ENCODE measurements at regions not wholly inside any gene's neighbourhood (a gene's known extent, or its start where the extent isn't known, plus 50 kb on each side); places are given as distances from the start of the nearest gene placed in this dataset.

DNA sequence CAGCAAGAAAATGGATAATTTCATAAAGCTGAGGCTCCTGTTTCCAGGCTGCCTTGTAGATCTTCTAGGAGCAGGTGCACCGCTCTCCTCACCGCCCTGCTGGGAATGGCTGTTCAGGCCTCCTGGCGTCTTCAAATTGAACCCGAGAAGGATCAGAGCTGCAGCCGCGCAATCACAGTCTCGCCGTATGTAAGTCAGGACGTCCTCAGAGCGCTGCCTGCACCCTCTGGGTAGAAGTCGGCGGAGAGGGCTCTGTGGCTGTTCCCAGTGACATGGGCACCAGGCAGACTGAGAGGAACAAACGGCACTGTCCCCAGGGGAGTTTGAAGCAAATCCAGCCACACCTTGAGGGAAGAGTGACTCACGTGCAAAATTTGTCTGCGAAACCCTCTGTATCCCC is 476.9 kb downstream of the TCERG1L start:
- H3K27ac ChIP-seq: no peak overlapping the region
- no peaks in the 10 kb centered on the region for H3K36me3 ChIP-seq
- no peak for DNase-seq
- no peak overlapping the region for H3K4me3 ChIP-seq
- intact Hi-C loops (cut with DNase I): no loop called here
- H3K9ac ChIP-seq (ENCODE audit: low read depth in 2 of 2, low read length in 2 of 2): no peak overlapping the region
- no peaks in the 10 kb centered on the region for H3K27me3 ChIP-seq
- TF ChIP-seq, protein P1, sequence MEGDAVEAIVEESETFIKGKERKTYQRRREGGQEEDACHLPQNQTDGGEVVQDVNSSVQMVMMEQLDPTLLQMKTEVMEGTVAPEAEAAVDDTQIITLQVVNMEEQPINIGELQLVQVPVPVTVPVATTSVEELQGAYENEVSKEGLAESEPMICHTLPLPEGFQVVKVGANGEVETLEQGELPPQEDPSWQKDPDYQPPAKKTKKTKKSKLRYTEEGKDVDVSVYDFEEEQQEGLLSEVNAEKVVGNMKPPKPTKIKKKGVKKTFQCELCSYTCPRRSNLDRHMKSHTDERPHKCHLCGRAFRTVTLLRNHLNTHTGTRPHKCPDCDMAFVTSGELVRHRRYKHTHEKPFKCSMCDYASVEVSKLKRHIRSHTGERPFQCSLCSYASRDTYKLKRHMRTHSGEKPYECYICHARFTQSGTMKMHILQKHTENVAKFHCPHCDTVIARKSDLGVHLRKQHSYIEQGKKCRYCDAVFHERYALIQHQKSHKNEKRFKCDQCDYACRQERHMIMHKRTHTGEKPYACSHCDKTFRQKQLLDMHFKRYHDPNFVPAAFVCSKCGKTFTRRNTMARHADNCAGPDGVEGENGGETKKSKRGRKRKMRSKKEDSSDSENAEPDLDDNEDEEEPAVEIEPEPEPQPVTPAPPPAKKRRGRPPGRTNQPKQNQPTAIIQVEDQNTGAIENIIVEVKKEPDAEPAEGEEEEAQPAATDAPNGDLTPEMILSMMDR (IDR thresholded peaks at IDR 0.05): no peak
- H3K9me3 ChIP-seq: no peaks in the 10 kb centered on the region
- H3K4me1 ChIP-seq: no peaks in the 10 kb centered on the region

DNA sequence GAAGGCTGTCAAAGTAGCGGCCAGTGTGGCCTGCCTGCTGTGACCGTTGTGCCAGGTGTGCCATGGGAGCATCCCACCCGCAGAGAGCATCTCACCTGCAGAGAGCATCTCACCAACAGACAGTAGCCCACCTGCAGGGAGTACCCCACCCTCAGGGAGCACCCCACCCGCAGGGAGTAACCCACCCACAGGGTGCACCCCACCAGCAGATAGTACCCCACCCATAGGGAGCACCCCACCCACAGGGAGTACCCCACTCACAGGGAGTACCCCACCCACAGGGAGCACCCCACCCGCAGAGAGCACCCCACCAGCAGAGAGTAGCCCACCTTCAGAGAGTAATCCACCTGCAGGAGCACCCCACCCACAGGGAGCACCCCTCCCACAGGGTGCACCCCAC is 476.5 kb downstream of the TCERG1L start:
- H3K9me3 ChIP-seq: no peaks in the 10 kb centered on the region
- intact Hi-C loops (cut with DNase I): no loop called here
- TF ChIP-seq, protein P1 (IDR thresholded peaks at IDR 0.05): no peak
- H3K27me3 ChIP-seq: no peaks in the 10 kb centered on the region
- no peaks in the 10 kb centered on the region for H3K4me1 ChIP-seq
- H3K4me3 ChIP-seq: no peak overlapping the region
- no peak overlapping the region for H3K9ac ChIP-seq (ENCODE audit: low read depth in 2 of 2, low read length in 2 of 2)
- no peak overlapping the region for H3K27ac ChIP-seq
- DNase-seq: no peak
- H3K36me3 ChIP-seq: no peaks in the 10 kb centered on the region

DNA sequence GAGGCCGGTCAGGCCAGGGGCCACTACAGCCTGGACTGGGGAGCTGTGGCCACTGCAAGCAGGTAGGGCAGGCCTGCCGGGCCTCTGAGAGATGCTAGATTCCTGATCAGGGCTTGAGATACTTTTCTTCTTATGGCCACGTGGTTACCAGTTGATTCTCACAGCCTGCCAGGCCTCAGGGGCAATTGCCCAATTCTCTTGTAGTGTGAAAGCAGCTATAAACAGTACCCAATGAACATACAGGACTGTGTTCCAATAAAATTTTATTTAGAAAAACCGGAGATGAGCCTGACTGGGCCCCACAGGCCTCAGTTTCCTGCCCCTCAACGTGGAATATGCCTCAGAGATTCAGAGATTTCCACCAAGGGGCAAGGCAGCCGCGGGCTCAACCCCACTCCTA is 475.2 kb downstream of the TCERG1L start:
- no peaks in the 10 kb centered on the region for H3K4me1 ChIP-seq
- H3K9me3 ChIP-seq: no peaks in the 10 kb centered on the region
- H3K27ac ChIP-seq: no peak overlapping the region
- TF ChIP-seq, protein P1 (IDR thresholded peaks at IDR 0.05): no peak
- no peaks in the 10 kb centered on the region for H3K36me3 ChIP-seq
- H3K27me3 ChIP-seq: no peaks in the 10 kb centered on the region
- no peak for DNase-seq
- no peak overlapping the region for H3K9ac ChIP-seq (ENCODE audit: low read depth in 2 of 2, low read length in 2 of 2)
- intact Hi-C loops (cut with DNase I): no loop called here
- H3K4me3 ChIP-seq: no peak overlapping the region

DNA sequence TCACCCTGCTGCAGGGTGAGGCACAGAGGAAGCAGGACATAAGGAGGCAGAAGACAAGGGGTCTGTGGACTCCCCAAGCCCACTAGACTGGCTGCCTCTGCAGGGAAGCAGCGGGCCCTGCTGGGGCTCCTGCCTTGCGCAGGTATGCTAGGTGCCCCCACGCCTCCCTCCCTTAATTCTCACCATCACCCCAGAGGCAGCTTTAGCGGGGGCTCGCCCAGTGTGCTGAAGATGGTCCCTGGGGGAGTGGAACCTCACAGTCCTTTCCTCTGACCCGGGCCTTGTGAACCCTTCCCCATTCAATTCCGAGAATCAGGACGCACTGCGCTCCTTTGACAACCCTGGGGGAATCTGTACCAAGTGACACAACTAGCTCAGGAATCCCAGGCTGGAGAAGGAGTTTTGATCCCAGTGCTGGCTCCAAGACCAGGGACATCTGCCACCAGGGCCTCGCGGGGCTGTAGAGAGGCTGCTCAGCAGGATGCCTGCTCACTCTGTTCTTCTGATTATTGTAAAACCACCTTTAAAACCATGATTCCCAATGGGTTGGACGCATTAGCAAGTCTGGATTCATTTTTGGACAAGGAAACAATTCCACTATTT is 468.4 kb downstream of the TCERG1L start:
- no peak for DNase-seq
- TF ChIP-seq, protein P1 (IDR thresholded peaks at IDR 0.05): no peak
- no peaks in the 10 kb centered on the region for H3K36me3 ChIP-seq
- H3K9me3 ChIP-seq: no peaks in the 10 kb centered on the region
- H3K27ac ChIP-seq: no peak overlapping the region
- no peak overlapping the region for H3K4me3 ChIP-seq
- H3K9ac ChIP-seq (ENCODE audit: low read depth in 2 of 2, low read length in 2 of 2): no peak overlapping the region
- H3K4me1 ChIP-seq: no peaks in the 10 kb centered on the region
- intact Hi-C loops (cut with DNase I): no loop called here
- no peaks in the 10 kb centered on the region for H3K27me3 ChIP-seq

DNA sequence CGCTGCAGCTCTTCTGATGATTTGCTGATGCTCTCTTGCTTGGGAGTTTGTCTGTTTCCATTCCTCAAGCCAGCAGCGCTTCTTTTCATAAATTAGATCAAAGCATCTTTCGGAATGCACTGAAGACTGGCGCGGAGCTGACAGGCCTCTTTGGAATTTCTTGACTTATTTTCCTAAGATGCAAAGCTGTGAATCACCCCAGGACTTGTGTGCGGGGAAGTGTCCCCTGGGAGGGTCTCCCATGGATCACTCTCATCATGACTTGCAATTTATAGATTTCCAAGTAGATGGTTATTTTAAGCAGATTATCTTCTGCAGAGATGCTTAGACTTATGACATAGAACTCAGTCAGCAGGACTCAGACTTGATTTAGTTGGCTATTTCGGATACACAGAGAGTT is 467.2 kb downstream of the TCERG1L start:
- Histone ChIP-seq H3K27me3 (no peaks in the 10 kb centered on the region), H3K9me3 (no peaks in the 10 kb centered on the region), H3K9ac (ENCODE audit: low read depth in 2 of 2, low read length in 2 of 2) (no peak overlapping the region), H3K36me3 (no peaks in the 10 kb centered on the region), H3K27ac (no peak overlapping the region), H3K4me3 (no peak overlapping the region), H3K4me1 (no peaks in the 10 kb centered on the region)
- DNase-seq: no peak
- intact Hi-C loops (cut with DNase I): no loop called here
- TF ChIP-seq, protein P1 (IDR thresholded peaks at IDR 0.05): no peak
